SK-N-SH (cell line): ENCODE measurements at regions not wholly inside any gene's neighbourhood (a gene's known extent, or its start where the extent isn't known, plus 50 kb on each side); places are given as distances from the start of the nearest gene placed in this dataset.

Experiments used
- RFX5 ChIP-seq: IDR thresholded peaks from 2 replicates; pipeline ENCODE4 v1.6.1; 2012; ENCODE audit warnings: mild to moderate bottlenecking, improper control_type of control experiment, low read length
- TAF1 ChIP-seq: IDR thresholded peaks from 2 replicates; pipeline ENCODE4 v1.6.1; 2012; ENCODE audit warnings: low read depth, mild to moderate bottlenecking, low read length, moderate library complexity, borderline replicate concordance
- TF ChIP-seq, protein P1 (sequence below): IDR thresholded peaks from 2 replicates; pipeline ENCODE4 v1.4.0; 2012; ENCODE audit warnings: low read depth, borderline replicate concordance
- TF ChIP-seq, protein P2 (sequence below): fragments of 200-600 bp; sonication (generic); IDR thresholded peaks from 2 replicates; pipeline ENCODE4 v1.6.1; 2017; ENCODE audit warnings: antibody characterized with exemption, mild to moderate bottlenecking, moderate library complexity
- TF ChIP-seq, protein P3 (sequence below): IDR thresholded peaks from 2 replicates; pipeline ENCODE4; 2012

DNA sequence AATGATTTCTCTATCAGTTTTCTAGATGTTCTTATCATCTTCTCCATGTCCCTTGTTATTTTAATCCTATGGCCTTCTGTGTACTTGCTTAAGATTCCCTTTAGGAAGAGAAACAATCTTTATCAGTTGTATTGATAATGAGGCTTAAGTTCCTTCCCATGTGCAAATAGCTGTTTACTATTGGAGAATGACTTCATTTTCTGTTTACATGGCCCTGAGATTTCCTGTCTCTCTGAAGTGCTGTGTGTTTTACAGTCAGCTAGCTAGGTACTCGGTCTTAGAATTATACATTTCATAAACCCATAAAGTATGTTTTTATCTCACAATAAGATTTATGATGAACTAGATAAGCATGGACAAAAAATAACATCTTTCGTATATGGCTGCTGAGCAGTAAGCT, 67.5 kb upstream of the CCDC179 start:
- no peak for TF ChIP-seq TAF1
- no peak for TF ChIP-seq RFX5
- TF ChIP-seq, protein P1, sequence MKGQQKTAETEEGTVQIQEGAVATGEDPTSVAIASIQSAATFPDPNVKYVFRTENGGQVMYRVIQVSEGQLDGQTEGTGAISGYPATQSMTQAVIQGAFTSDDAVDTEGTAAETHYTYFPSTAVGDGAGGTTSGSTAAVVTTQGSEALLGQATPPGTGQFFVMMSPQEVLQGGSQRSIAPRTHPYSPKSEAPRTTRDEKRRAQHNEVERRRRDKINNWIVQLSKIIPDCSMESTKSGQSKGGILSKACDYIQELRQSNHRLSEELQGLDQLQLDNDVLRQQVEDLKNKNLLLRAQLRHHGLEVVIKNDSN = no peak
- TF ChIP-seq, protein P2, sequence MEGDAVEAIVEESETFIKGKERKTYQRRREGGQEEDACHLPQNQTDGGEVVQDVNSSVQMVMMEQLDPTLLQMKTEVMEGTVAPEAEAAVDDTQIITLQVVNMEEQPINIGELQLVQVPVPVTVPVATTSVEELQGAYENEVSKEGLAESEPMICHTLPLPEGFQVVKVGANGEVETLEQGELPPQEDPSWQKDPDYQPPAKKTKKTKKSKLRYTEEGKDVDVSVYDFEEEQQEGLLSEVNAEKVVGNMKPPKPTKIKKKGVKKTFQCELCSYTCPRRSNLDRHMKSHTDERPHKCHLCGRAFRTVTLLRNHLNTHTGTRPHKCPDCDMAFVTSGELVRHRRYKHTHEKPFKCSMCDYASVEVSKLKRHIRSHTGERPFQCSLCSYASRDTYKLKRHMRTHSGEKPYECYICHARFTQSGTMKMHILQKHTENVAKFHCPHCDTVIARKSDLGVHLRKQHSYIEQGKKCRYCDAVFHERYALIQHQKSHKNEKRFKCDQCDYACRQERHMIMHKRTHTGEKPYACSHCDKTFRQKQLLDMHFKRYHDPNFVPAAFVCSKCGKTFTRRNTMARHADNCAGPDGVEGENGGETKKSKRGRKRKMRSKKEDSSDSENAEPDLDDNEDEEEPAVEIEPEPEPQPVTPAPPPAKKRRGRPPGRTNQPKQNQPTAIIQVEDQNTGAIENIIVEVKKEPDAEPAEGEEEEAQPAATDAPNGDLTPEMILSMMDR = no peak
- TF ChIP-seq, protein P3, sequence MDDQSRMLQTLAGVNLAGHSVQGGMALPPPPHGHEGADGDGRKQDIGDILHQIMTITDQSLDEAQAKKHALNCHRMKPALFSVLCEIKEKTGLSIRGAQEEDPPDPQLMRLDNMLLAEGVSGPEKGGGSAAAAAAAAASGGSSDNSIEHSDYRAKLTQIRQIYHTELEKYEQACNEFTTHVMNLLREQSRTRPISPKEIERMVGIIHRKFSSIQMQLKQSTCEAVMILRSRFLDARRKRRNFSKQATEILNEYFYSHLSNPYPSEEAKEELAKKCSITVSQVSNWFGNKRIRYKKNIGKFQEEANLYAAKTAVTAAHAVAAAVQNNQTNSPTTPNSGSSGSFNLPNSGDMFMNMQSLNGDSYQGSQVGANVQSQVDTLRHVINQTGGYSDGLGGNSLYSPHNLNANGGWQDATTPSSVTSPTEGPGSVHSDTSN = no peak
